IMR-90 (cell line): ENCODE measurements at regions not wholly inside any gene's neighbourhood (a gene's known extent, or its start where the extent isn't known, plus 50 kb on each side); places are given as distances from the start of the nearest gene placed in this dataset.

Experiments
- ATAC-seq: fragments of 200-7000 bp; cut with Tn5 transposase; 2 replicates; pipeline ENCODE4 v1.9.1; 2020; ENCODE audit warnings: low read depth, mild to moderate bottlenecking, moderate library complexity
- BruUV-seq: library from RNA; stranded (reverse); fragments of 400-500 nt; replicated peaks from 2 replicates; lab custom pipeline; 2021; lab: Mats Ljungman, UMichigan
- CTCF ChIA-PET: fragments of 300-600 bp; formaldehyde crosslinking; extraction: SDS; loops from one replicate; lab custom pipeline; 2021; ENCODE audit warnings: antibody characterized with exemption; lab: Yijun Ruan, JAX
- POLR2A ChIA-PET: fragments of 300-600 bp; sonication (Branson Sonifier 250); formaldehyde crosslinking; loops from one replicate; lab custom pipeline; 2022; ENCODE audit warnings: antibody characterized with exemption; ENCODE audit not compliant: unreplicated experiment; lab: Charles Lee
- DNase-seq: peaks from one replicate; pipeline ENCODE4 v3.0.0; 2013
- H2AFZ ChIP-seq: replicated peaks from 2 replicates; pipeline ENCODE3; 2013; ENCODE audit warnings: low read length, mild to moderate bottlenecking; ENCODE audit not compliant: poor library complexity
- H2AK5ac ChIP-seq: 2 replicates; pipeline ENCODE4 v1.6.1; 2013; ENCODE audit warnings: low read depth, low read length, inconsistent platforms
- H2AK9ac ChIP-seq: replicated peaks from 2 replicates; pipeline ENCODE3; 2013; ENCODE audit warnings: mild to moderate bottlenecking, low read depth, low read length, moderate library complexity; ENCODE audit not compliant: poor library complexity
- H2BK120ac ChIP-seq: 2 replicates; pipeline ENCODE4 v1.6.1; 2013; ENCODE audit warnings: low read depth, low read length, inconsistent platforms
- H2BK15ac ChIP-seq: 3 replicates; pipeline ENCODE4 v1.6.1; 2013; ENCODE audit warnings: low read depth, low read length, inconsistent platforms
- H2BK20ac ChIP-seq: 2 replicates; pipeline ENCODE4 v1.6.1; 2013; ENCODE audit warnings: low read depth, mild to moderate bottlenecking, inconsistent platforms, low read length, moderate library complexity
- H2BK5ac ChIP-seq: 2 replicates; pipeline ENCODE4 v1.6.1; 2013; ENCODE audit warnings: mild to moderate bottlenecking, low read depth, low read length, inconsistent platforms; ENCODE audit not compliant: poor library complexity, severe bottlenecking
- H3K14ac ChIP-seq: replicated peaks from 2 replicates; pipeline ENCODE4 v1.6.1; 2013; ENCODE audit warnings: low read depth, low read length, inconsistent platforms
- H3K18ac ChIP-seq: 2 replicates; pipeline ENCODE4 v1.6.1; 2013; ENCODE audit warnings: low read depth, low read length, control low read depth
- H3K23ac ChIP-seq: 2 replicates; pipeline ENCODE4 v1.6.1; 2013; ENCODE audit warnings: low read depth, low read length, inconsistent platforms
- H3K27ac ChIP-seq: 2 replicates; pipeline ENCODE4 v1.5.1; 2013; ENCODE audit warnings: mild to moderate bottlenecking, control low read depth, low read length; ENCODE audit not compliant: insufficient read depth
- H3K27me3 ChIP-seq: 2 replicates; pipeline ENCODE4 v1.6.1; 2013; ENCODE audit warnings: low read length; ENCODE audit not compliant: control insufficient read depth, insufficient read depth
- H3K36me3 ChIP-seq: 2 replicates; pipeline ENCODE4 v1.6.1; 2013; ENCODE audit warnings: low read length, mixed read lengths; ENCODE audit not compliant: control insufficient read depth, insufficient read depth
- H3K4ac ChIP-seq: 2 replicates; pipeline ENCODE4 v1.6.1; 2013; ENCODE audit warnings: low read depth, low read length, inconsistent platforms
- H3K4me1 ChIP-seq: 2 replicates; pipeline ENCODE4 v1.6.1; 2013; ENCODE audit warnings: low read length, mixed read lengths; ENCODE audit not compliant: control insufficient read depth, insufficient read depth
- H3K4me2 ChIP-seq: 2 replicates; pipeline ENCODE4 v1.6.1; 2013; ENCODE audit warnings: low read depth, mild to moderate bottlenecking, control low read depth, low read length, moderate library complexity
- H3K4me3 ChIP-seq: 2 replicates; pipeline ENCODE4 v1.5.1; 2013; ENCODE audit warnings: low read depth, mild to moderate bottlenecking, control low read depth, low read length, moderate library complexity; ENCODE audit not compliant: insufficient read depth
- H3K56ac ChIP-seq: 2 replicates; pipeline ENCODE4 v1.6.1; 2013; ENCODE audit warnings: low read length, inconsistent platforms; ENCODE audit not compliant: insufficient read depth; ENCODE audit errors: extremely low read depth
- H3K79me1 ChIP-seq, 2 experiments: 2 replicates each; pipeline ENCODE4 v1.6.1; 2013; ENCODE audit warnings: low read length in 2 of 2, inconsistent platforms in 1 of 2, low read depth in 1 of 2
- H3K9ac ChIP-seq: 2 replicates; pipeline ENCODE4 v1.6.1; 2013; ENCODE audit warnings: low read depth, low read length, control low read depth
- H3K9me1 ChIP-seq: 2 replicates; pipeline ENCODE4 v1.6.1; 2013; ENCODE audit warnings: low read length, inconsistent platforms; ENCODE audit not compliant: insufficient read depth
- H3K9me3 ChIP-seq: 2 replicates; pipeline ENCODE4 v1.6.1; 2013; ENCODE audit warnings: low read length; ENCODE audit not compliant: control insufficient read depth, insufficient read depth
- H4K20me1 ChIP-seq: 2 replicates; pipeline ENCODE4 v1.6.1; 2013; ENCODE audit warnings: low read length, inconsistent platforms; ENCODE audit not compliant: insufficient read depth
- H4K5ac ChIP-seq: 2 replicates; pipeline ENCODE4 v1.6.1; 2013; ENCODE audit warnings: mild to moderate bottlenecking, low read depth, low read length, control low read depth
- H4K8ac ChIP-seq, 2 experiments: 2 replicates each; pipeline ENCODE4 v1.6.1; 2013; ENCODE audit warnings: low read depth in 2 of 2, low read length in 2 of 2, control low read depth in 1 of 2, inconsistent platforms in 1 of 2
- H4K91ac ChIP-seq: 2 replicates; pipeline ENCODE4 v1.6.1; 2013; ENCODE audit warnings: low read depth, low read length, inconsistent platforms; ENCODE audit not compliant: insufficient read depth
- CHD1 ChIP-seq: IDR thresholded peaks from 2 replicates; pipeline ENCODE4 v1.6.1; 2012; ENCODE audit warnings: low read depth, low read length, improper control_type of control experiment
- MAFK ChIP-seq: IDR thresholded peaks from 2 replicates; pipeline ENCODE4 v1.6.1; 2012; ENCODE audit warnings: low read depth, low read length, improper control_type of control experiment
- MAZ ChIP-seq: IDR thresholded peaks from 2 replicates; pipeline ENCODE4 v1.6.1; 2012; ENCODE audit warnings: low read depth, mild to moderate bottlenecking, low read length, improper control_type of control experiment, moderate library complexity, borderline replicate concordance
- POLR2A ChIP-seq: IDR thresholded peaks from 2 replicates; pipeline ENCODE4 v1.6.1; 2012; ENCODE audit warnings: mild to moderate bottlenecking, low read depth, low read length
- RCOR1 ChIP-seq: IDR thresholded peaks from 2 replicates; pipeline ENCODE4 v1.6.1; 2012; ENCODE audit warnings: mild to moderate bottlenecking, low read length, improper control_type of control experiment; ENCODE audit not compliant: insufficient replicate concordance
- RFX5 ChIP-seq: IDR thresholded peaks from 2 replicates; pipeline ENCODE4 v1.8.0; 2012; ENCODE audit warnings: low read depth, mild to moderate bottlenecking, low read length, moderate library complexity
- SMC3 ChIP-seq: fragments of 150-350 bp; IDR thresholded peaks from 2 replicates; pipeline ENCODE4 v1.6.1; 2016; ENCODE audit warnings: low read depth, mild to moderate bottlenecking, antibody characterized with exemption, low read length, moderate library complexity
- USF2 ChIP-seq: fragments of 150-350 bp; IDR thresholded peaks from 2 replicates; pipeline ENCODE4 v1.6.1; 2017; ENCODE audit warnings: mild to moderate bottlenecking, antibody characterized with exemption, low read length, low read depth
- WGBS, 2 experiments: methylation state at CpG; one replicate each; pipeline versions ENCODE4 v1.1.5 to v1.1.7; 2013; ENCODE audit warnings: missing lambda C conversion rate in 2 of 2; ENCODE audit not compliant: insufficient read length in 1 of 2; ENCODE audit errors: extremely low coverage in 2 of 2; 5-methylcytosine and 5-hydroxymethylcytosine counted together
- dilution Hi-C: fragments of 300-500 bp; cut with HindIII; formaldehyde crosslinking; loops from one replicate; pipeline ENCODE4 v1.14.3; 2018; ENCODE audit warnings: low sequenced_read_pairs; ENCODE audit not compliant: unreplicated experiment
- in situ Hi-C: fragments of 300-500 bp; cut with MboI; formaldehyde crosslinking; loops from 3 replicates; pipeline ENCODE4 v1.14.3; 2019; ENCODE audit warnings: low sequenced_read_pairs, inconsistent platforms, mixed read lengths
- intact Hi-C: fragments of 100-400 bp; cut with micrococcal nuclease; formaldehyde crosslinking; loops from 2 replicates; pipeline ENCODE4 v1.10.0; 2022

- no peak overlapping the region for H2BK120ac ChIP-seq
- H2BK15ac ChIP-seq = no peak overlapping the region
- no peak overlapping the region for H2AK5ac ChIP-seq
- H2AFZ ChIP-seq = no peak overlapping the region
- H3K23ac ChIP-seq = no peak overlapping the region
- no TSS peak for BruUV-seq
- no peak overlapping the region for H4K5ac ChIP-seq
- no peak overlapping the region for H2BK20ac ChIP-seq
- no peak overlapping the region for H3K14ac ChIP-seq
- intact Hi-C loops (no loop called here), dilution Hi-C loops (no loop called here), in situ Hi-C loops (no loop called here)
- no peak overlapping the region for H3K4me3 ChIP-seq
- H3K4me2 ChIP-seq = no peak overlapping the region
- TF ChIP-seq SMC3 (no peak), MAFK (no peak), USF2 (no peak), RCOR1 (no peak), MAZ (no peak), POLR2A (no peak), CHD1 (no peak), RFX5 (no peak)
- ATAC-seq (no peak), DNase-seq (no peak)
- no CpG with 5 or more reads among the region's 3 CpGs for WGBS, 2 experiments
- H3K79me1 ChIP-seq = no peaks in the 10 kb centered on the region
- H3K9me3 ChIP-seq = peaks cover 13% of the 10 kb centered on the region; the same call in 1 of the 2 replicates
- H3K4ac ChIP-seq = no peak overlapping the region
- H2BK5ac ChIP-seq = no peak overlapping the region
- ChIA-PET CTCF (no interaction called here), POLR2A (no interaction called here)
- H3K56ac ChIP-seq = no peak overlapping the region
- no peak overlapping the region for H3K9ac ChIP-seq
- H3K4me1 ChIP-seq = no peaks in the 10 kb centered on the region
- H4K91ac ChIP-seq = no peak overlapping the region
- no peak overlapping the region for H3K27ac ChIP-seq
- H2AK9ac ChIP-seq = no peak overlapping the region
- H3K9me1 ChIP-seq = no peaks in the 10 kb centered on the region
- no peaks in the 10 kb centered on the region; the same call in 1 of the 2 replicates for H3K27me3 ChIP-seq
- H3K36me3 ChIP-seq = no peaks in the 10 kb centered on the region
- H4K8ac ChIP-seq = no peak overlapping the region
- no peaks in the 10 kb centered on the region for H4K20me1 ChIP-seq
- H3K18ac ChIP-seq = no peak overlapping the region
Measured at GRCh38 chr20:48156951-48157700, 371.8 kb upstream of the SULF2 start.
